Lower leg skin (tissue), 4 donors: ENCODE measurements at regions not wholly inside any gene's neighbourhood (a gene's known extent, or its start where the extent isn't known, plus 50 kb on each side); places are given as distances from the start of the nearest gene placed in this dataset.

Source experiments
- DNase-seq, 2 donors: peaks; one replicate each; pipeline ENCODE4 v3.0.0-alpha.2; 2019; ENCODE audit warnings: low spot score in 2 of 2
- H3K4me3 ChIP-seq: fragments of 200-600 bp; sonication (generic); 2 replicates; pipeline ENCODE4 v1.5.1; 2017; ENCODE audit warnings: mild to moderate bottlenecking, low read depth; ENCODE audit not compliant: poor library complexity, severe bottlenecking
- CTCF ChIP-seq, 3 donors: fragments of 450-650 bp; IDR thresholded peaks; one replicate each; pipeline ENCODE4 v1.5.1; 2016; ENCODE audit warnings: antibody characterized with exemption in 3 of 3, mild to moderate bottlenecking in 3 of 3, moderate library complexity in 2 of 3
- POLR2A ChIP-seq, 2 donors: fragments of 450-650 bp; IDR thresholded peaks; one replicate each; pipeline ENCODE4 v1.6.1; 2016 to 2017; ENCODE audit warnings: antibody characterized with exemption in 2 of 2, mild to moderate bottlenecking in 1 of 2, moderate library complexity in 1 of 2
- WGBS, 2 donors: methylation state at CpG; one replicate each; pipeline ENCODE4 v1.1.5; 2018; 5-methylcytosine and 5-hydroxymethylcytosine counted together
- intact Hi-C: fragments of 100-400 bp; cut with DNase I; formaldehyde crosslinking; loops from one replicate; pipeline ENCODE4 v1.15.0; 2023; ENCODE audit warnings: low total_unique reads

GRCh38 chrX:43008356-43008755 is 230.4 kb upstream of the PPP1R2C start:
- TF ChIP-seq CTCF (IDR thresholded peaks at IDR 0.05): no peak
- TF ChIP-seq POLR2A (IDR thresholded peaks at IDR 0.05): no peak
- 36 to 86% methylated on average over 1 of the region's 1 CpG for WGBS, 2 donors
- H3K4me3 ChIP-seq: no peak overlapping the region
- intact Hi-C loops: no loop called here
- DNase-seq: no peak

GRCh38 chrX:43016021-43016420 is 238.1 kb upstream of the PPP1R2C start:
- TF ChIP-seq CTCF (IDR thresholded peaks at IDR 0.05): no peak
- TF ChIP-seq POLR2A (IDR thresholded peaks at IDR 0.05): no peak
- no peak for DNase-seq
- no peak overlapping the region for H3K4me3 ChIP-seq
- intact Hi-C loops: no loop called here

DNA sequence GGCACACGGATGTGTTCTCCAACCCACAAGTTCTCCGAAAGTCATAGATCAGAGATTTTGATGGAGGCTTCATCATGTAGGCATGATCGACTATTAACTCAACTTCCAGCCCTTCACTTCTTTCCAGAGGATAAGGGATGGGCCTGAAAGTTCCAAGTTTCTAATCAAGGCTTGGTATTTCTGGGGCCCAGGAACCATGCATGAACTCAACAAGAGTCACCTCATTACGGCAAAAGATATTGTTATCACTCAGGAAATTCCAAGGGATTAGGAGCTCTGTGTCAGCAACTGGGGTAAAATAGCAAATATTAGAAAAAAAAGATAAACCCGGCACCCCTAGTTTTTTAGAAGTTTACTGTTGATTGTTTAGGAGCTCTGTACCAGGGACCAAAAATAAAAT is 240.1 kb upstream of the PPP1R2C start:
- no peak overlapping the region for H3K4me3 ChIP-seq
- WGBS, 2 donors: 94% methylated on average over 5 of the region's 5 CpGs
- DNase-seq: no peak
- TF ChIP-seq CTCF (IDR thresholded peaks at IDR 0.05) (no peak), POLR2A (IDR thresholded peaks at IDR 0.05) (no peak)
- intact Hi-C loops: no loop called here

- no peak for DNase-seq
- intact Hi-C loops: no loop called here
- no peak overlapping the region for H3K4me3 ChIP-seq
- whole genome bisulfite sequencing, 2 donors: 53 to 71% methylated on average over 3 of the region's 3 CpGs
- TF ChIP-seq CTCF (IDR thresholded peaks at IDR 0.05) (no peak), POLR2A (IDR thresholded peaks at IDR 0.05) (no peak)
Measured at GRCh38 chrX:43019021-43019420, 241.1 kb upstream of the PPP1R2C start.

GRCh38 chrX:43025806-43026315 is 247.9 kb upstream of the PPP1R2C start:
- 62 to 100% methylated on average over 1 of the region's 1 CpG for WGBS, 2 donors
- H3K4me3 ChIP-seq: no peak overlapping the region
- DNase-seq: no peak
- no peak for TF ChIP-seq CTCF (IDR thresholded peaks at IDR 0.05)
- TF ChIP-seq POLR2A (IDR thresholded peaks at IDR 0.05): no peak
- intact Hi-C loops: no loop called here

- no peak for TF ChIP-seq CTCF (IDR thresholded peaks at IDR 0.05)
- TF ChIP-seq POLR2A (IDR thresholded peaks at IDR 0.05): no peak
- intact Hi-C loops: no loop called here
- no peak for DNase-seq
- 66 to 72% methylated on average over 1 of the region's 1 CpG for WGBS, 2 donors
- no peak overlapping the region for H3K4me3 ChIP-seq
Measured at GRCh38 chrX:43064096-43064495, 286.1 kb upstream of the PPP1R2C start.
